ENCODE measurements at regions not wholly inside any gene's neighbourhood (a gene's known extent, or its start where the extent isn't known, plus 50 kb on each side); places are given as distances from the start of the nearest gene placed in this dataset.
A peak's percentile ranks its signal among the peaks of the same experiment; 100 is the strongest.

GRCh38 chr17:71966459-71967313, 154.1 kb upstream of the SOX9 start:
- peak; percentile 59 for DNase-seq (ENCODE audit: low spot score)
- H3K9me3 ChIP-seq = no peaks in the 10 kb centered on the region
- no peak overlapping the region for H3K27ac ChIP-seq

DNA sequence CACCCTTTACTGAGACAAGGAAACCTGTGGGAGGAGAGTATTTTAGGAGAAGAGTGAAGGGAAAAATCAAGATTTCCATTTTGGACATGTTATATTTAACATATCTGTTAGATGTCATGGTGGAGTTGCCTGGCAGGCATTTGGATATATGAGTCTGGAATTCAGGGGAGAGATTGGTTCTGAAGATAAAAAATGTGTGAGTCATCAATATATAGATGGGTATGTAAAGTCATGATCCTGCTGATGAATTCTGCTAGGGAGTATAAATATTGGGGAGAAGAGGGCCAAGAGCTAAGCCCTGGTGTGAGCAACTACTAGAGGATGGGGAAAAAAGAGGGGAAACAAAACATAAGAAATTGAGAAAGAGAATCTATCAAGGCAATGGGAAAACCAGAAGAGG, 151.3 kb upstream of the SOX9 start:
- no peaks in the 10 kb centered on the region for H3K9me3 ChIP-seq
- no peaks in the 10 kb centered on the region for H3K27me3 ChIP-seq
- H3K36me3 ChIP-seq = no peaks in the 10 kb centered on the region
- no peak for TF ChIP-seq CTCF (IDR thresholded peaks at IDR 0.05)
- no peak overlapping the region for H3K27ac ChIP-seq
- H3K4me1 ChIP-seq = no peaks in the 10 kb centered on the region
- H3K4me3 ChIP-seq = no peak overlapping the region
- DNase-seq (ENCODE audit: low spot score) = no peak

More at GRCh38 chr17:71966459-71967313, 154.1 kb upstream of the SOX9 start:
- no peak for TF ChIP-seq CTCF (IDR thresholded peaks at IDR 0.05)
- H3K4me1 ChIP-seq = peaks cover 0 to 3% of the 10 kb centered on the region in 2 donors
- H3K36me3 ChIP-seq = no peaks in the 10 kb centered on the region
- H3K27me3 ChIP-seq = no peaks in the 10 kb centered on the region
- no peak overlapping the region for H3K4me3 ChIP-seq

DNA sequence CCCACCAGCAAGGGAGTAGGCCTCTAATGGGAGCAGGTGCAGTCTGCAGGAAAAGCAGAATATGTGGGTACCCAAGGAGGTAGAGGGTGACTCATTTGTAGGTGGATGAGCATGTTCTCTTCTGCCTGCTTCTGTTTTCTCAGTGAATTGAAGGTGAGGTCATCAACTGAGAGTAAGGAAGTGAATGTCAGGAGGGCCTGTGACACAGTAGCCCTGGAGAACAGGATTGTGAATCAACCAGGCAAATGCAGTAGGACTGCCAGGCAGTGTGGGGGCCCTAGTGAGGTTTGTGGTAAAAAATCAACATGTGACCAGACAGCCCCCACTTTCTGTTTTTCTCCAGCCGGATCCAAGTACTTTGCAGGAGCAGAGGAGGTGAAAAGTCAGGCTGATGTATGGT, 150.5 kb upstream of the SOX9 start:
- no peaks in the 10 kb centered on the region for H3K36me3 ChIP-seq
- H3K4me3 ChIP-seq = no peak overlapping the region
- no peak for DNase-seq (ENCODE audit: low spot score)
- H3K27ac ChIP-seq = no peak overlapping the region
- peaks cover 0 to 4% of the 10 kb centered on the region in 2 donors for H3K4me1 ChIP-seq
- no peaks in the 10 kb centered on the region for H3K27me3 ChIP-seq
- TF ChIP-seq CTCF (IDR thresholded peaks at IDR 0.05) = no peak
- no peaks in the 10 kb centered on the region for H3K9me3 ChIP-seq

DNA sequence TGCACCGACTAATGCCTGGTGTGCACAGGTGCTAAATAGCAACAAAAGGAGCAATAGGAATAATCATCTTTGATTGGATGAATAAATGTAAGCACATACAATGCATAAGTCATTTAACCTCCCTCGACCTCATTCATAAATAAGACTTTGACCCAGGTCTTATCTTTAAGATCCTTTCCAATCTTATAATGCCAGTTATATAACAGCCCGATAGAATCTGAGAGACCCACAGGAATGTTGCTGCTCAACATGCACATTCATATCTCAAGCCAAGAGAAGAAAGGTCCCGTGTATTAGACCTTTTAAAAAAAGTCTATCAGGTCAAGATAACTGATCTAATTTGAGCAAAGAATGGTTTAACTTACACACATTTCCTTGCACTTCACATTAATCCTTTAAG, 146.8 kb upstream of the SOX9 start:
- Histone ChIP-seq H3K4me3 (no peak overlapping the region), H3K27me3 (no peaks in the 10 kb centered on the region), H3K9me3 (peaks cover 0 to 5% of the 10 kb centered on the region in 2 donors), H3K4me1 (peaks cover 0 to 4% of the 10 kb centered on the region in 2 donors), H3K27ac (no peak overlapping the region), H3K36me3 (no peaks in the 10 kb centered on the region)
- no peak for TF ChIP-seq CTCF (IDR thresholded peaks at IDR 0.05)
- DNase-seq (ENCODE audit: low spot score) = no peak

GRCh38 chr17:71975331-71975801, 145.5 kb upstream of the SOX9 start:
- DNase-seq (ENCODE audit: low spot score) = peak; percentile 93
- H3K4me1 ChIP-seq = peaks cover 0 to 4% of the 10 kb centered on the region in 2 donors
- peak overlapping the region; percentile 21 to 41 for H3K4me3 ChIP-seq
- no peaks in the 10 kb centered on the region for H3K27me3 ChIP-seq
- no peaks in the 10 kb centered on the region for H3K36me3 ChIP-seq
- peak overlapping the region; percentile 67 to 74 for H3K27ac ChIP-seq
- TF ChIP-seq CTCF (IDR thresholded peaks at IDR 0.05) = no peak
- peaks cover 0 to 6% of the 10 kb centered on the region in 2 donors for H3K9me3 ChIP-seq
